Brain microvascular endothelial cell (primary cell): ENCODE measurements at regions not wholly inside any gene's neighbourhood (a gene's known extent, or its start where the extent isn't known, plus 50 kb on each side); places are given as distances from the start of the nearest gene placed in this dataset.

Experiments
- DNase-seq: peaks from one replicate; pipeline ENCODE4 v3.0.0-alpha.2; 2020
- H3K27ac ChIP-seq: fragments of 250-450 bp; sonication (Bioruptor Pico); 2 replicates; pipeline ENCODE4 v1.5.1; 2020; ENCODE audit warnings: mild to moderate bottlenecking, moderate library complexity
- H3K27me3 ChIP-seq: fragments of 250-450 bp; sonication (Bioruptor Pico); replicated peaks from 2 replicates; pipeline ENCODE4 v1.5.1; 2020; ENCODE audit warnings: mild to moderate bottlenecking
- H3K36me3 ChIP-seq: fragments of 250-450 bp; sonication (Bioruptor Pico); replicated peaks from 2 replicates; pipeline ENCODE4 v1.5.1; 2020; ENCODE audit warnings: mild to moderate bottlenecking
- H3K4me3 ChIP-seq: 2 replicates; pipeline ENCODE4 v1.5.1; 2011; ENCODE audit warnings: low read depth, mild to moderate bottlenecking, control low read depth, low read length, moderate library complexity
- CTCF ChIP-seq: IDR thresholded peaks from 2 replicates; pipeline ENCODE4 v1.5.1; 2011; ENCODE audit warnings: low read depth, mild to moderate bottlenecking, moderate library complexity, low read length, control low read depth, inconsistent platforms; ENCODE audit errors: missing control alignments
- in situ Hi-C: cut with HindIII; loops from 2 replicates; pipeline ENCODE4 v1.10.0; 2017; ENCODE audit warnings: low sequenced_read_pairs, low pct_ligation_motif_present

GRCh38 chr12:68455691-68456345, 123.7 kb upstream of the MDM1 start:
- no peaks in the 10 kb centered on the region for H3K27me3 ChIP-seq
- H3K27ac ChIP-seq, result no peak overlapping the region
- H3K36me3 ChIP-seq, result no peaks in the 10 kb centered on the region
- no peak for DNase-seq
- no peak for TF ChIP-seq CTCF
- in situ Hi-C loops, result no loop called here
- no peak overlapping the region for H3K4me3 ChIP-seq

GRCh38 chr12:68458866-68459265, 126.7 kb upstream of the MDM1 start:
- H3K27ac ChIP-seq, result no peak overlapping the region
- in situ Hi-C loops, result no loop called here
- no peak for DNase-seq
- H3K27me3 ChIP-seq, result no peaks in the 10 kb centered on the region
- no peak overlapping the region for H3K4me3 ChIP-seq
- no peak for TF ChIP-seq CTCF
- H3K36me3 ChIP-seq, result no peaks in the 10 kb centered on the region

- DNase-seq, result no peak
- H3K4me3 ChIP-seq, result no peak overlapping the region
- in situ Hi-C loops, result no loop called here
- no peak for TF ChIP-seq CTCF
- no peaks in the 10 kb centered on the region for H3K27me3 ChIP-seq
- H3K36me3 ChIP-seq, result no peaks in the 10 kb centered on the region
- H3K27ac ChIP-seq, result no peak overlapping the region
These were observed 128.1 kb upstream of the MDM1 start for GRCh38 chr12:68460236-68460635.

- H3K27me3 ChIP-seq, result no peaks in the 10 kb centered on the region
- no peak overlapping the region for H3K27ac ChIP-seq
- no peak overlapping the region for H3K4me3 ChIP-seq
- in situ Hi-C loops, result no loop called here
- H3K36me3 ChIP-seq, result no peaks in the 10 kb centered on the region
- DNase-seq, result no peak
- TF ChIP-seq CTCF, result no peak
These were observed 129.5 kb upstream of the MDM1 start for GRCh38 chr12:68461645-68462044.

GRCh38 chr12:68462803-68463202, 130.6 kb upstream of the MDM1 start:
- no peak overlapping the region for H3K4me3 ChIP-seq
- H3K27ac ChIP-seq, result no peak overlapping the region
- no peak for DNase-seq
- no peaks in the 10 kb centered on the region for H3K27me3 ChIP-seq
- no peaks in the 10 kb centered on the region for H3K36me3 ChIP-seq
- in situ Hi-C loops, result no loop called here
- no peak for TF ChIP-seq CTCF

GRCh38 chr12:68465227-68465626, 133.1 kb upstream of the MDM1 start:
- H3K36me3 ChIP-seq, result no peaks in the 10 kb centered on the region
- H3K4me3 ChIP-seq, result no peak overlapping the region
- in situ Hi-C loops, result no loop called here
- H3K27me3 ChIP-seq, result no peaks in the 10 kb centered on the region
- no peak for TF ChIP-seq CTCF
- DNase-seq, result no peak
- no peak overlapping the region for H3K27ac ChIP-seq
